T47D (cell line): ENCODE measurements at regions not wholly inside any gene's neighbourhood (a gene's known extent, or its start where the extent isn't known, plus 50 kb on each side); places are given as distances from the start of the nearest gene placed in this dataset.

Experiments
- DNase-seq, 2 experiments: peaks; one replicate each; pipeline versions ENCODE4 v3.0.0 to v3.0.0-alpha.2; 2011 to 2012; ENCODE audit warnings: low read depth in 1 of 2, low spot score in 1 of 2
- JUND ChIP-seq: IDR thresholded peaks from 2 replicates; pipeline ENCODE4 v1.6.1; 2012; ENCODE audit warnings: low read depth
- in situ Hi-C: cut with HindIII; loops from 2 replicates; pipeline ENCODE4 v1.10.0; 2016; ENCODE audit warnings: low sequenced_read_pairs, low pct_unique_long_range_greater_than_20kb

- no peak for TF ChIP-seq JUND
- in situ Hi-C loops: no loop called here
- DNase-seq: no peak
Observed at GRCh38 chr2:126764686-126765265, 108.8 kb downstream of the GYPC start.

- in situ Hi-C loops: no loop called here
- no peak for TF ChIP-seq JUND
- DNase-seq: no peak
Observed at GRCh38 chr2:126765395-126765794, 109.4 kb downstream of the GYPC start.

GRCh38 chr2:126766295-126766968, 110.5 kb downstream of the GYPC start:
- in situ Hi-C loops: no loop called here
- TF ChIP-seq JUND: no peak
- DNase-seq: no peak

- in situ Hi-C loops: no loop called here
- no peak for TF ChIP-seq JUND
- no peak for DNase-seq
Observed at GRCh38 chr2:126766969-126767296, 111.0 kb downstream of the GYPC start.

GRCh38 chr2:126769118-126769517, 113.2 kb downstream of the GYPC start:
- DNase-seq: no peak
- TF ChIP-seq JUND: no peak
- in situ Hi-C loops: no loop called here

GRCh38 chr2:126770466-126770865, 114.5 kb downstream of the GYPC start:
- TF ChIP-seq JUND: no peak
- in situ Hi-C loops: no loop called here

GRCh38 chr2:126771094-126771493, 115.1 kb downstream of the GYPC start:
- in situ Hi-C loops: no loop called here
- no peak for TF ChIP-seq JUND
- no peak for DNase-seq

More at GRCh38 chr2:126770466-126770865, 114.5 kb downstream of the GYPC start:
- no peak for DNase-seq

GRCh38 chr2:126771501-126772195, 115.7 kb downstream of the GYPC start:
- no peak for TF ChIP-seq JUND
- no peak for DNase-seq
- in situ Hi-C loops: no loop called here

- DNase-seq: no peak
- in situ Hi-C loops: no loop called here
- no peak for TF ChIP-seq JUND
Observed at GRCh38 chr2:126774290-126774689, 118.3 kb downstream of the GYPC start.

GRCh38 chr2:126774761-126775160, 118.8 kb downstream of the GYPC start:
- no peak for TF ChIP-seq JUND
- in situ Hi-C loops: no loop called here
- DNase-seq: no peak

- in situ Hi-C loops: no loop called here
- no peak for TF ChIP-seq JUND
- no peak for DNase-seq
Observed at GRCh38 chr2:126775300-126775985, 119.5 kb downstream of the GYPC start.

GRCh38 chr2:126776255-126776654, 120.3 kb downstream of the GYPC start:
- in situ Hi-C loops: no loop called here
- no peak for DNase-seq
- TF ChIP-seq JUND: no peak
